GM23248 (cell line): ENCODE measurements at regions not wholly inside any gene's neighbourhood (a gene's known extent, or its start where the extent isn't known, plus 50 kb on each side); places are given as distances from the start of the nearest gene placed in this dataset.
A peak's percentile ranks its signal among the peaks of the same experiment; 100 is the strongest.

ENCODE experiments used
- DNase-seq: peaks from one replicate; pipeline ENCODE4 v3.0.0-alpha.2; 2015
- H2AFZ ChIP-seq: fragments of 200-600 bp; sonication (generic); 2 replicates; pipeline ENCODE4 v1.6.1; 2016; ENCODE audit warnings: antibody characterized with exemption
- H3F3A ChIP-seq: fragments of 200-600 bp; sonication (generic); 2 replicates; pipeline ENCODE4 v1.6.1; 2016; ENCODE audit warnings: mild to moderate bottlenecking, antibody characterized with exemption, mixed run types; ENCODE audit not compliant: insufficient read depth
- H3K27ac ChIP-seq: fragments of 200-600 bp; sonication (generic); 2 replicates; pipeline ENCODE4 v1.5.1; 2016; ENCODE audit warnings: mild to moderate bottlenecking
- H3K27me3 ChIP-seq: fragments of 200-600 bp; sonication (generic); replicated peaks from 2 replicates; pipeline ENCODE4 v1.6.1; 2016; ENCODE audit warnings: mild to moderate bottlenecking; ENCODE audit not compliant: insufficient read depth
- H3K36me3 ChIP-seq: fragments of 200-600 bp; sonication (generic); 2 replicates; pipeline ENCODE4 v1.6.1; 2016; ENCODE audit warnings: low read depth, mild to moderate bottlenecking
- H3K4me1 ChIP-seq: fragments of 200-600 bp; sonication (generic); 2 replicates; pipeline ENCODE4 v1.6.1; 2016; ENCODE audit warnings: mild to moderate bottlenecking; ENCODE audit not compliant: insufficient read depth
- H3K4me2 ChIP-seq: fragments of 200-600 bp; sonication (generic); one replicate; pipeline ENCODE4 v1.6.1; 2016; ENCODE audit warnings: mild to moderate bottlenecking; ENCODE audit not compliant: unreplicated experiment
- H3K4me3 ChIP-seq: fragments of 200-600 bp; sonication (generic); 2 replicates; pipeline ENCODE4 v1.5.1; 2016; ENCODE audit warnings: mild to moderate bottlenecking
- H3K79me2 ChIP-seq: fragments of 200-600 bp; sonication (generic); 2 replicates; pipeline ENCODE4 v1.6.1; 2016; ENCODE audit warnings: mild to moderate bottlenecking; ENCODE audit not compliant: insufficient read depth
- H3K9ac ChIP-seq: fragments of 200-600 bp; sonication (generic); 2 replicates; pipeline ENCODE4 v1.6.1; 2016; ENCODE audit warnings: mild to moderate bottlenecking
- H3K9me2 ChIP-seq: fragments of 200-600 bp; sonication (generic); 2 replicates; pipeline ENCODE4 v1.6.1; 2016; ENCODE audit warnings: mixed run types, mild to moderate bottlenecking, moderate library complexity; ENCODE audit not compliant: insufficient read depth
- H3K9me3 ChIP-seq: fragments of 200-600 bp; sonication (generic); one replicate; pipeline ENCODE4 v1.6.1; 2017; ENCODE audit warnings: low read depth
- H4K20me1 ChIP-seq: fragments of 200-600 bp; sonication (generic); 2 replicates; pipeline ENCODE4 v1.6.0; 2016; ENCODE audit not compliant: insufficient read depth
- EZH2 ChIP-seq: fragments of 200-600 bp; sonication (generic); IDR thresholded peaks from 2 replicates; pipeline ENCODE4 v1.6.1; 2018; ENCODE audit warnings: antibody characterized with exemption, mild to moderate bottlenecking; ENCODE audit not compliant: insufficient read depth, poor library complexity, severe bottlenecking
- EZH2phosphoT487 ChIP-seq: fragments of 200-600 bp; sonication (generic); IDR thresholded peaks from 2 replicates; pipeline ENCODE4 v1.6.1; 2018; ENCODE audit warnings: antibody characterized with exemption, moderate library complexity, mild to moderate bottlenecking, low read depth; ENCODE audit not compliant: insufficient read depth
- WGBS, 2 experiments: methylation state at CpG; one replicate each; pipeline ENCODE4 v1.1.6; 2015 to 2017; ENCODE audit warnings: low lambda C conversion rate in 2 of 2, low coverage in 1 of 2; ENCODE audit errors: missing lambda C conversion rate in 2 of 2; 5-methylcytosine and 5-hydroxymethylcytosine counted together
- in situ Hi-C: fragments of 300-500 bp; cut with MboI; formaldehyde crosslinking; loops from 2 replicates; pipeline ENCODE4 v1.15.0; 2020

- in situ Hi-C loops, result no loop called here
- H3K79me2 ChIP-seq, result peaks cover 88% of the 10 kb centered on the region
These were observed 279.7 kb upstream of the KLF14 start for GRCh38 chr7:131013716-131014115.

GRCh38 chr7:131014906-131015656 lies 281.1 kb upstream of the KLF14 start:
- TF ChIP-seq EZH2 (no peak), EZH2phosphoT487 (no peak)
- Histone ChIP-seq H3K4me3 (no peak overlapping the region), H3K27me3 (no peaks in the 10 kb centered on the region), H3K9me2 (no peaks in the 10 kb centered on the region), H3K4me1 (peaks cover 57% of the 10 kb centered on the region), H3K27ac (peak overlapping the region; percentile 99), H3K9ac (no peak overlapping the region), H3F3A (peaks cover 85% of the 10 kb centered on the region), H4K20me1 (no peaks in the 10 kb centered on the region), H2AFZ (no peak overlapping the region), H3K9me3 (no peaks in the 10 kb centered on the region), H3K79me2 (peaks cover 88% of the 10 kb centered on the region), H3K36me3 (no peaks in the 10 kb centered on the region), H3K4me2 (peak overlapping the region; percentile 21)
- in situ Hi-C loops, result no loop called here
- WGBS, 2 experiments, result 68% methylated on average over 7 of the region's 7 CpGs
- DNase-seq, result no peak

More at GRCh38 chr7:131013716-131014115, 279.7 kb upstream of the KLF14 start:
- H4K20me1 ChIP-seq, result no peaks in the 10 kb centered on the region
- no peaks in the 10 kb centered on the region for H3K27me3 ChIP-seq
- H3K9ac ChIP-seq, result peak overlapping the region; percentile 85
- WGBS, 2 experiments, result 45 to 49% methylated on average over 11 of the region's 11 CpGs
- H3K9me3 ChIP-seq, result no peaks in the 10 kb centered on the region
- peak overlapping the region; percentile 91 for H3K4me2 ChIP-seq
- peaks cover 70% of the 10 kb centered on the region for H3K4me1 ChIP-seq
- no peak overlapping the region for H2AFZ ChIP-seq
- no peaks in the 10 kb centered on the region for H3K9me2 ChIP-seq
- H3K27ac ChIP-seq, result peak overlapping the region; percentile 99
- DNase-seq, result no peak
- TF ChIP-seq EZH2, result no peak
- TF ChIP-seq EZH2phosphoT487, result no peak
- no peaks in the 10 kb centered on the region for H3K36me3 ChIP-seq
- H3F3A ChIP-seq, result peaks cover 89% of the 10 kb centered on the region
- peak overlapping the region; percentile 45 for H3K4me3 ChIP-seq

- peak; percentile 77 for DNase-seq
- Histone ChIP-seq H3K9me2 (no peaks in the 10 kb centered on the region), H3K9me3 (no peaks in the 10 kb centered on the region), H3K36me3 (no peaks in the 10 kb centered on the region), H3K79me2 (peaks cover 88% of the 10 kb centered on the region), H3K4me2 (peak overlapping the region; percentile 21), H3K9ac (no peak overlapping the region), H3K27ac (peak overlapping the region; percentile 99), H3K4me3 (no peak overlapping the region), H3K27me3 (no peaks in the 10 kb centered on the region), H2AFZ (no peak overlapping the region), H3F3A (peaks cover 80% of the 10 kb centered on the region), H3K4me1 (peaks cover 51% of the 10 kb centered on the region), H4K20me1 (no peaks in the 10 kb centered on the region)
- TF ChIP-seq EZH2 (no peak), EZH2phosphoT487 (no peak)
- in situ Hi-C loops, result no loop called here
- WGBS, 2 experiments, result 8 to 12% methylated on average over 3 of the region's 3 CpGs
These were observed 281.6 kb upstream of the KLF14 start for GRCh38 chr7:131015657-131015958.

GRCh38 chr7:131016230-131016629 lies 282.2 kb upstream of the KLF14 start:
- no peaks in the 10 kb centered on the region for H3K36me3 ChIP-seq
- peaks cover 45% of the 10 kb centered on the region for H3K4me1 ChIP-seq
- H4K20me1 ChIP-seq, result no peaks in the 10 kb centered on the region
- no peaks in the 10 kb centered on the region for H3K9me2 ChIP-seq
- H3K4me2 ChIP-seq, result no peak overlapping the region
- H3K27ac ChIP-seq, result peak overlapping the region; percentile 99; the same call in 1 of the 2 replicates
- H3K9ac ChIP-seq, result no peak overlapping the region
- H3K4me3 ChIP-seq, result no peak overlapping the region
- no peak overlapping the region for H2AFZ ChIP-seq
- in situ Hi-C loops, result no loop called here
- H3K79me2 ChIP-seq, result peaks cover 88% of the 10 kb centered on the region
- TF ChIP-seq EZH2 (no peak), EZH2phosphoT487 (no peak)
- H3F3A ChIP-seq, result peaks cover 74% of the 10 kb centered on the region
- H3K9me3 ChIP-seq, result no peaks in the 10 kb centered on the region
- WGBS, 2 experiments, result 100% methylated on average over 1 of the region's 1 CpG
- DNase-seq, result peak; percentile 27
- H3K27me3 ChIP-seq, result no peaks in the 10 kb centered on the region
